ENCODE measurements at regions not wholly inside any gene's neighbourhood (a gene's known extent, or its start where the extent isn't known, plus 50 kb on each side); places are given as distances from the start of the nearest gene placed in this dataset.

DNA sequence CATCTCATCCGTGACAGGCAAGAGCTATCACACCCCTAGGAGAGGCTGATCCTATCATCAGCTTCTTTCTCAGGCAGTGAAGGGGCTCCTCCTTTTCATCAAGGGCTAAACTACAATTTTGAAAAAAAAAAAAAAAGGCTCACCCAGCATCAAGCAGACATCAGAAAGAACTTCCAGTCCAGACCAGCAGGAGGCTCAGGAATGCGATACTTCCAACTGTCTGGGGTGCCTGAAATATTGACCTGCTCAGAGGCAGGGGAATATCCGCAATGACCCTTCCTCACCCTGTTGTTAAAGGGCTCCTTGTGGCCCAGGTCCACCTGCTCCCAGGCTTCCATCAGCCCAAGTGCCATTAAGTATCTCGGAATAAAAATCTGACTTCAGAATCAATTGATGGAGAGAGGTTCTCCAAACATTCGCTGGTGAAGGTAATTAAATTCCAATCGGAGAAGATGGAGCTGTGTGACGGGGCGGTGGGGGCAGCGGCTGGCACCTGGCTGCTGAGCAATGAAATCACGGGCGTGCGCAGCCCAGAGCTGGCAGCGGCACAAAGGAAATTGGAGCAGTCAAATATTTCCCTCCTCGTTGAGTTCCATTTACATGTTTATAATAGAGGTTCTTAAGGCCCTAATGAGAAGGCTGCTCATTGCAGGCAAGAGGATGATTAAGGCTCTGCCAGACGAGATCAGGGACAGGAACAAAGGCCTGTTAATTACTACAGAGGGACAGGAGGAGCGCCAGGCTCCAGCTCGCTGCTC is 69.0 kb upstream of the THY1 start:
- TF ChIP-seq CTCF (IDR thresholded peaks at IDR 0.05; ENCODE audit: borderline replicate concordance, insufficient read depth, low read depth, low read length), result 0 out of 2 replicates have a peak, but pooled peaks have one; percentile 26
- no peak overlapping the region for H3K4me3 ChIP-seq (ENCODE audit: low read depth, low read length)

GRCh38 chr11:119490253-119491006 is 67.5 kb upstream of the THY1 start:
- no peak overlapping the region for H3K4me3 ChIP-seq (ENCODE audit: low read depth, low read length)
- TF ChIP-seq CTCF (IDR thresholded peaks at IDR 0.05; ENCODE audit: borderline replicate concordance, insufficient read depth, low read depth, low read length), result no peak

- H3K4me3 ChIP-seq (ENCODE audit: low read depth, low read length), result no peak overlapping the region
- no peak for TF ChIP-seq CTCF (IDR thresholded peaks at IDR 0.05; ENCODE audit: borderline replicate concordance, insufficient read depth, low read depth, low read length)
Measured at GRCh38 chr11:119489087-119489486, 66.1 kb upstream of the THY1 start.

DNA sequence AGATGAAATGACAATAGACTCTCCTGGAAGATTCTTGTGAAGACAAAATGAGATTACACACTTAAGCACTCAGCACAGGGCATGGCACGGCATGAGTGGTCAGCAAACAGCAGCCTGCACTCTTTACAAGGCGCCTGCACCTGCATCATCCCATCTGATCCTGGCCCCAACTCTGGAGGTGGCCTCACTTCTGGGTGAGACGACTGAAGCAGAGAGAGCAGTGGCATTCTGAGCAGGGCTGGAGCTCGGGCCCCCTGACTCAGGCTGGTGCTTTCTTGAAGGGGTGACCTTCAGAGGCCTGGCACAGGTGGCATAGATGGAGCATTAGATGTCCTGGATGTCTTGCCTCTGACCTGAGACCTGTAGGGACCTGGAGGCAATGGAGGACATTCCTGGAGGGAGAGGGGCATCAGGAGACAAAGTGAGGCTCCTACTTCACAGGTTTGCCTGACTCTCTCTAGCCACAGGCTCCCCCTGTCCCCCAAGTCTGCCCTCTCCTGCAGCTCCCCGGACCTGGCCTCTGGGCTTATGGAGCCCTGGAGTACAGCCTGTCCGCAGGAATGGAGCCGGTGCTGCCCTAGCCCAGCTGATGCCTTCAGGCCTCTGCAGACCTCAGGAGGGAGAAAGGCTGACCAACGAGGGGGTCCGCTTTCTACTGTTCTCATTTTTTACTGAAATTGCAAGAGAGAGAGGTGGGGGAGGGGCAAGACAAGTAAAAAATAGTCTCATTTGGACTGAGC is 65.5 kb upstream of the THY1 start:
- no peak overlapping the region for H3K4me3 ChIP-seq (ENCODE audit: low read depth, low read length)
- no peak for TF ChIP-seq CTCF (IDR thresholded peaks at IDR 0.05; ENCODE audit: borderline replicate concordance, insufficient read depth, low read depth, low read length)

DNA sequence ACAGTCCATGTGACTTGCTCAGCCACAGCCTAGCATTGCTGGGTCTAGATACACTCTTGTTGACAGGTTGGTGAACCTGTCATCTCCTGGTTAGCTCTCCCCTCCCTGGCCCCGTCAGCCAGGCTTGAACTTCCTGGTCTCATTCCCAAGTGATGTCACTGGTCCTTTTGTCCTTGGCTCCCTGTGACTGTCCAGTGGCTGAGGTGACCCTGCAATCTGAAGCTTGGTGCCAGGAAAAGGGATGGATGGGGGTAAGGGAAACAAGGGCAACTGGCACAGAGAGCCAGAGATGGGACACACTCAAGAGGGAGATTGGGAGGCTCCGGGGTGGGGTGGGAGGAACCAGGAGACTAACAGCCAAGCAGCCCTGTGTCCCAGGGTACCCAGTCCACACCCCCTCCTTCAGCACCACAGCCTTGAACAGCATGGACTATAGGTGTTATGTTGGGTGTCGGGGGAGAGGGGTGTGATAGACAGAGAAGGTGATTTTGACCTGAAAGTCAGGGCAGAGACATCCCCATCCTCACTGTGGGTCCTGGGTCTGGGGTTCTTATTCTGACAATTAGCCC is 63.8 kb upstream of the THY1 start:
- no peak overlapping the region for H3K4me3 ChIP-seq (ENCODE audit: low read depth, low read length)
- no peak for TF ChIP-seq CTCF (IDR thresholded peaks at IDR 0.05; ENCODE audit: borderline replicate concordance, insufficient read depth, low read depth, low read length)

GRCh38 chr11:119486016-119486415 is 63.0 kb upstream of the THY1 start:
- no peak for TF ChIP-seq CTCF (IDR thresholded peaks at IDR 0.05; ENCODE audit: borderline replicate concordance, insufficient read depth, low read depth, low read length)

More at GRCh38 chr11:119486016-119486415, 63.0 kb upstream of the THY1 start:
- no peak overlapping the region for H3K4me3 ChIP-seq (ENCODE audit: low read depth, low read length)

All from GM12875 (cell line).